ENCODE measurements at regions not wholly inside any gene's neighbourhood (a gene's known extent, or its start where the extent isn't known, plus 50 kb on each side); places are given as distances from the start of the nearest gene placed in this dataset.

GRCh38 chr2:79373358-79374130 is 139.3 kb upstream of the CTNNA2 start:
- TF ChIP-seq EZH2phosphoT487 (IDR thresholded peaks at IDR 0.05; ENCODE audit: borderline replicate concordance) (no peak), CTCF (conservative IDR thresholded peaks at IDR 0.05; ENCODE audit: low read length) (no peak)
